HG03095 (cell line): ENCODE measurements at regions not wholly inside any gene's neighbourhood (a gene's known extent, or its start where the extent isn't known, plus 50 kb on each side); places are given as distances from the start of the nearest gene placed in this dataset.
A peak's percentile ranks its signal among the peaks of the same experiment; 100 is the strongest.

Experiments used
- ATAC-seq: cut with Tn5 transposase; IDR thresholded peaks from one replicate; pipeline ENCODE4 v1.9.1; 2021; ENCODE audit warnings: moderate library complexity; ENCODE audit not compliant: unreplicated experiment

DNA sequence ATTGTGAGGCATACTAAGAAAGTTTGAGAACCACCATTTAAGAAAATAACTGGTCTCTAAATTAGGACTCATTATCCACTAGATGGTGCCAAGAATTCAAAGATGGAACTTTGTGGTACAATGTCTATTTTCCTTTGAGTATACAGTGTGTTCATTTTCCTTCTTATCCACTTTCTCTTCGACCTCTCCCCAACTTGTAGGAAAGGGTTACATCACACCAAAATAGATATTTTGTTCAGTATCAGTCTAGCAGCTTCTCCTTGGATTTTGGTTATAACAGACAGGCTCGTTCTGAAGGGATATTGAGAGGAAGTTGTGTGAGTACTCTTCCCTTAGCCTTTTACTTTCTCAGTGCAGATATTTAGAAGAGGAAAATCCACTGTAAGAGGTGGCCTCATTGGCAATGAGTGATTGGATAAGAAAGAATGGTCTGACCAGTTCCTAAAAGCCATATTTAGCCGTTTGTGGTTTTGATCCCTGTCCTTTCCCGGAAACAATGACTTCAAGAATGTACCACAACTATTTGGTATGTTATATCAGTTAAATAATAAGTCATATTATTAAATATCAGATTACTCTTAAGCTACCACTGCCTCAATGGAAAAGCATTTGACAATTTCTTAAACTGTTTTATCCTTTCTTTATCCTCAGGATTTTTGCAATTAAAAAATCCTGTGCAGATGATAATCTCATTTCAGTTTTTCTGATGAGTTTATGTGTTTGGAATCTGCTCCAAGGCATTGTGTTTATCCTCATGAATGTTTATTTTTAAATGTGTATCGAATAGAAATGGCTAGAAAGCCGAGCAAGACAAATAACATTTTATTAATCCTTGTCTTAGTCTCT, 69.0 kb upstream of the GRAMD2B start:
- no peak for ATAC-seq

DNA sequence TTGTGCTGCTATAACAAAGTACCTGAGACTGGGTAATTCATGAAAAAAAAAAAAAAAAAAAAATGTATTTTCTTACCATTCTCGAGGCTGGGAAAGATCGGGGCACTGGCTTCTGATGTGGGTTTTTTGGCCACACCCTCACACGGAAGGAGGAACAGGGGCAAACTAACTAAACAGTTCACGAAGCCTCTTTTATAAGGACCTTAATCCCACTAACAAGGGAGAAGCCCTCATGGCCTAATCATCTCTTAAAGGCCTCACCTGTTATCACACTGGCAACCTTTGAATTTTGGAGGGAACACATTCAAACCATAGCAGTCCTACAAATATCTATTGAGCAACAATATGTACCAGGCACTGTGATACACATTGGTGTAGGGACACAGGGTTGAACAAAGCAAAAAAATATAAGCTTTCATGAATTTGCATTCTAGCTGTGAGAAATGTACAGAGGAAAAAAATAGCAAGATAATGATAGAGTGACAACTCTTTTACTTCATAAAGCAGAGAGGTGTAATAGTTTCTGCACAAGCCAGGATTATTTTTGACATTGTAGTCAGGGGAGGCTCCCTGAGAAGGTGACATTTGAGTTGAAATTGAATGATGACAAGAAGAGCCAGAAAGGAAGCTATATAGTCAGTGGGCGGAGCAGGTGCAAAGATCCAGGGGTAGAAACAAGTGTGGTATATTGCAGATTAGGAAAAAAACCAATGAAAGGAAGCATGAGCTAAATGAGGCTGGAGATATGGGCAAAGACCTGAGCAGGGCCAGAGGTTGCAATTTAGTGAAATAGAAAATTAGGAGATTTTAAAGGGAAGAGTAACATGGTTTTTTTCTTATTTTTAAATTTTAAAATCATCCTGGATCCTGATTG, 68.1 kb upstream of the GRAMD2B start:
- no peak for ATAC-seq

DNA sequence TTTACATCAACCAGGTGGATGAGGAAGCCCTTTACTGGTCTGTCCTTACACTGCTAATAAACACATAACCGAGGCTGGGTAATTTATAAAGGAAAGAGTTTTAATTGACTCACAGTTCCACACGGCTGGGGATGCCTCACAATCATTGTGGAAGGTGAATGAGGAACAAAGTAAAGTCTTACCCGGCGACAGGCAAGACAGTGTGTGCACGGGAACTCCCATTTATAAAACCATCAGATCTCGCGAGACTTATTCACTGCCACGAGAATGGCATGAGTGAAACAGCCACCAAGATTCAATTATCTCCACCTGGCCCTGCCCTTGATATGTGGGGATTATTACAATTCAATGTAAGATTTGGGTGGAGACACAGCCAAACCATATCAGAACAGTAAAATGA, 67.3 kb upstream of the GRAMD2B start:
- ATAC-seq, result peak; percentile 33

DNA sequence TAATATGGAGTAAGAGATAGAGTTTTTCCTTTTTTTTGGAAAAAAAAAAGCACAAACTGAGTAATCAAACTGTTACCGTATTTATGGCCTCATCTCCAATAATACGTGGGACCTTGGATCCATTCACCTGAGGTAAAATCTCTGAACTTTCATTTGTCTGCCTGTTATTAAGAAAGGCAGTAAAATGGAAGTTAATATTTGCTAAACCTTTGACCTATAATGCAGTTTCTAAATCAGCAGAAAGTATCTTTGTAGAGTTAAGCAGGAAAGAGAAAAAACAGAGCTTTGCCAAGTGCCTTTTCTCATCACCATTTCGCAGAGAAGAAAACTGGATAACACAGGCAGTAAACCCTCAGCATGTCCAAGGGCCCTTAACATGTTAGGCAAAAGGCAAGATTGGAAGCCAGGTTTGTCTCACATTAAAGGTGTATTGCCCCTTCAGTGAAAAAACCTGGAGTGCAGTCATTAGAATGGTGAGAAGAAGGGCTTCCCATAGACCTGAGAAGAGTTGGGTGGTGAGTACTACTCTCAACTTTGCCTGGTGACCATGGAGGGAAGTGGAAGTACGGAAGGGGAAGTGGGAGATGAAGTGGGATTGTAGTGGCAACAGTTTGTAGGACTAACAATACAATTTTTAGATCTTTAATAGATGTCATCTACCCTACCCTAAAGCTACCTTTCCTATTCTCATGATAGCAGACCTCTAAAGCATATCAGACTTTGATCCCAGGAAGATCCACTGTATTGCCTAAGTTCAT, 65.4 kb upstream of the GRAMD2B start:
- ATAC-seq, result no peak

DNA sequence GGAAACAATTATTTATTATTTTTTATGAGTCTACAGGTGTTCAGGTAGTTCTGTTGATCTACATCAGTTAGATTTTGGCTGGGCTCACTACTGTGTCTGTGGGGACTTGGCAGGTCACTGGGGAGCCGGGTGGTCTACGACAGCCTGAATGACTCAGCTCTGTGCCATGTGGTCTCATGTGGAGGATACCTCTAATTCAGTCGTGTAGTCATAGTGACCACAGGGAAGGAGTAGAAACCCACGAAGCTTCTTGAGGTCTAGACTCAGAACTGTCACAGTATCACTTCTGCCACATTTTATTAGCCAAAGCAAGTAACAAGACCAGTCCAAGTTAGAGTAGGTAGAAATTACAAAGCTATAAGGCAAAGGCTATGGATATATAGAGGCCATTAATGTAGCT, 64.7 kb upstream of the GRAMD2B start:
- peak; percentile 92 for ATAC-seq

DNA sequence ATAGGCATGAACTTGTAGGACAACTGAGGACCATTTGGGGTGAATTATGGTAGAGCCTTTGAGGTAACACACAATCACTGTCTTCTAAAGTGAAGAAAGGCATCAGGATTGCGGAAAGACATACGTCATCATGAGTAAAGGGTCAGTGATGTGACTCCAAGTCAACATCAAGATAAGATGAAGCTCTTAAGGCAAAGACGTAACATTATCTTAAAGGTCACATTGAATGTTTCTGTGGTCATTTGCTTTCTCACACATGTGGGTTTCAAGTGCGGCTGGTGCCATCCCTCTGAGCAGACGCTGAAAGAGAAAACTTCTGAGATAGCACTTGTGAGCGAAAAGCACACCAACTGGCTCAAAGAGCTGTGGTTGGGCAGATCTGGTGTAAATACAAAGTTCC, 63.3 kb upstream of the GRAMD2B start:
- ATAC-seq, result no peak

DNA sequence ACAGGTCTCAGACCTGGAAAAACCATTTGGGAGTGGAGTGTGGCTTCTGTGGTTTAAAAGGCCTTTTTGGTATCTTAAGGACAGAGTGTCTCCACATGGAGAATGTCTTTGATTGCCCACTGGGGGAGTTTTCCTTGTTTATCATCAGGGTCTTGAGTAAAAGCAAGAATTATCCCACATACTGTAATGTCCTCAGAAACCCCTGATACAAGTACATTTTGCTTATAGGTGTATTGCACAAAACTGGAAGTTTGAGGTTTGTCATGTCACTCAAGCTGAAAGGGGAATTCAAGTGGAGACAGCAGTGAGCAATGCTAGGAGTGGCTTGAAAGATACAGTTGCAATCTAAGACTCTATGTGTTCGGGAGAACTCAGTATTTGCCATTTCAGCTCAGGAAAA, 62.7 kb upstream of the GRAMD2B start:
- no peak for ATAC-seq

DNA sequence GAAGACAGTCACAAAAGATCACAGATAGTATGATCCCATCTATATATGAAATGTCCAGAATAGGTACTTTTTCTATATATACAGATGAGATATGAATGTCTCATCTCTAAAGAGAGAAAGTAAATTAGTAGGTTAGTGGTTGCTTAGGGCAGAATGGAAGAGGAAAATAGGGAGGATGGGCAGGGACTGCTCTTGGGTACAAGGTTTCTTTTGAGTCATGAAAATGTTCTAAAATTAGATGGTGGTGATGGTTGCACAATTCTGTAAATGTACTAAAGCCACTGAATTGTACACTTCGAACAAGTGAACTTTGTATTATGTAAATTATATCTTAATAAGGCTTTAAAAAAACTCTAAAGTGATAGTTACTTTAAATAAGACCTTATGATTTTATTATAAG, 59.6 kb upstream of the GRAMD2B start:
- ATAC-seq, result no peak

DNA sequence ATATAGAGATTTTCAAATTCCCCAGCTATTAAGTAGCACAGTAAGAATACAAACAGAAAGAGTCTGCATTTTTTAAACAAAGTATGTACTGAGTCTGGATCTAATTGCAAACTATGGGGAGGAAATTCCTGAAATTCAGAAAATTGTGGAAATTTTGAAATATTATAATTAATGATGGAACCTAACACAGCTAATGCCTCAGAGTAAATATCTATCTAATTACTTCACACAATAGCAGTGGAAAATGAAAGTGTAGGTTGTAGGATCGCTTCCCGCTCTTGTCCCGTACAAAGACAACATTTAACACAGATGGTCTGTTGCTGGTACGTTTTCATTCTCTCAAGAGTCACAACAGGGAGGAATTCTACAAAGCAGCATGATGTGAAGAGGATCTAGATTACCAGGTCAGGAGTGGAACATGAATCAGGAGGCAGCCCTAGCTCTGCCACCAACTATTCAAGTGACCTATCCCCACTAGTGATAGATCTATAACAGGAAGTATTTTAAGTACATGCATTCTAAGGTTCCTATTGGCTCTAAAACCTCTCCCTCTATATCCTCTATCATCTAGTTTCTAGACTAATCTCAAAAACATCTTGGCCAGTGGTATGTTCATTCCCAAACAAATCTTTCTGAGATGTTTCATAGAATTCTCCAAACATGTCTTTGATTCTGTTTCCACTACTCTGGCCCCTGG, 58.9 kb upstream of the GRAMD2B start:
- no peak for ATAC-seq

DNA sequence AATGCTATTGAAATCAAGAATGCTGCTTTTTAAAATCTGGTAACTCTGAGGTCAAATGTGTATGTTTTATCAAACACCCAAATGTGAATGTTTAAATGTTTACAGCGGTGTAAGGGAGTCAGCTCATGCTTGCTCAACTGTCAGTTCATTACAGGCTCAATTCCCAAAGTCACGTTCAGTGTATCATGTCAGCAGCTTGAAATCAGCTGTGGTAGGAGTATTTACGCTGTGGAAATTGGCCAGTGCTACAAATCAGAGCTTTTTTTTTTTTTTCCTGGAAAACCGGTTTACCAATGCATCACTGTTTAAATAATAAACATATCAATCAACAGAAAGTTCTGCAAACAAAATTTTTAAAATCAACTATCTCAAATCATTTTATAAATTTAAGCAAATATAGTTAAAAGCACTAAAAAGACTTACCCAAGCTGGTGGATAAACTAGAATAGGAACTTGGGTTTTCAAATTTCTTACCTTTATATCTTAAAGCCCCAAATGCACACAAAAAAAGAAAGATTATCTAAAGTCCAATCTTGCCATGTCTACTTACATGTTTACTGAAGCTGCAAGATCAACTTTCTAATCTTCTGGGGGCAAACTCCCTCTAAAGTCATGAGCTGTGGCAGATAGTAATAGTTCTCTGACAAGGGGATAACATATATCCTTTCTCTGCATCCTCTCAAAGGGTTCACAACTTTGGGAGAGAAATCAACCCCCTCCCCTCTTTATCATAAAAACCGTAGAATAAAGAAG, 57.6 kb upstream of the GRAMD2B start:
- no peak for ATAC-seq

DNA sequence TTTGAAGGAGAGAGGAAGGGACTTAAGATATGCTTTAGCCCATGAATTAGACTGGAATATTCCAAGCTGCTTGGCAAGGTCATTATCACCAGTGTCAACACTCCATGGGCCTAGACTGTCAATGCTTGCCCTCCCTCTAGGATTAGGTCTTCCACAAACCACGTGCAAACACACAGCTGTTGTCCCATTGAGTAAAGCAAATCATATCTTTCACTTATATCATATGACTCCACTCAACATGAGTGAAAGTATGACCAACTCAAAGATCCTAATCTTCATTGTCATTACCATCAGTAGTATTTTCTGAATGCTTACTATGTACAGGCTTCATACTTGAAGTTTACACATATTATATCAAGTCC, 57.0 kb upstream of the GRAMD2B start:
- ATAC-seq, result no peak

DNA sequence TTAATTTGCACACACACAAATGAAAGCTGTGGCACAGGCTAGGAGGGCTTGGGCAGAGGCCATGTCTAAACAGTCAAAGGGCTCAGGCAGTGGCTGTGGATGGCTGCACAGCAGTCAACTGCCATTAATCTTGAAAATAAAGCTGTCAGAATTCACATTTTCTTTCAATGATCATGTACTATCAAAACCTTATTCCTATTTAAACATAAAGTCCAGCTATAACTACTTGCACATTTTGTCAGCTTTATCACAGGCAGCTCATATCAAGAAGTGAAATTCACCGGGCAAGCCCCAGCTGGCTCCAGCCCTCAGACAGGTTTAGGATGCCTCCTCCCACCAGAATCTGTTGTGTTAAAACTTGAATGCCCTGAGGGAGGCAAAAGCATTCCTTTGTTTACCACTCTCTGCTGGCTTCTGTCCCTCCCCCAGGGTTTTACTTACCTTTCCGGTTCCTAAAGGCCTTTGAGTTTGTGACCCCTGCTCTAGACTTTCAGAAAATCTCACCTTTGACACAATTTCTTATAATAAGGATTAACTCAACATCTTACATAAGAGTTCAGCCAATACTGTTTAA, 54.9 kb upstream of the GRAMD2B start:
- ATAC-seq, result no peak

DNA sequence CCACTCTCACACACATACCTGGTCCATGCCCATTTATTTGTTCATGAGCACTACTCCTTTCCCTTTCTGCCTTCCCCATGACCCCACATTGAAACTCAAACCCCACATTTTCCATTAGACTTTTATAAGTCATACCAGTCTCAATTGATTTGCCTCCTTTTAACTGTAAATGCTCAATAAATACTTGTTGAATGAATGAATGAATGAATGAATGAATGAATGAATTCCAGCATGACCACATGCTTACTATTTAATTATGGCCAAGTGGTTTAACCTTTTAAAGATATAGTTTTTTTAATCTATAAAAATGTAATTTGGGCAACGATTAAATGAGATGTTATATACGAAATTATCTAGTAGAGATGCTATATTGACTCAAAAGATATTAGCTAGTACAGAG, 54.1 kb upstream of the GRAMD2B start:
- no peak for ATAC-seq

DNA sequence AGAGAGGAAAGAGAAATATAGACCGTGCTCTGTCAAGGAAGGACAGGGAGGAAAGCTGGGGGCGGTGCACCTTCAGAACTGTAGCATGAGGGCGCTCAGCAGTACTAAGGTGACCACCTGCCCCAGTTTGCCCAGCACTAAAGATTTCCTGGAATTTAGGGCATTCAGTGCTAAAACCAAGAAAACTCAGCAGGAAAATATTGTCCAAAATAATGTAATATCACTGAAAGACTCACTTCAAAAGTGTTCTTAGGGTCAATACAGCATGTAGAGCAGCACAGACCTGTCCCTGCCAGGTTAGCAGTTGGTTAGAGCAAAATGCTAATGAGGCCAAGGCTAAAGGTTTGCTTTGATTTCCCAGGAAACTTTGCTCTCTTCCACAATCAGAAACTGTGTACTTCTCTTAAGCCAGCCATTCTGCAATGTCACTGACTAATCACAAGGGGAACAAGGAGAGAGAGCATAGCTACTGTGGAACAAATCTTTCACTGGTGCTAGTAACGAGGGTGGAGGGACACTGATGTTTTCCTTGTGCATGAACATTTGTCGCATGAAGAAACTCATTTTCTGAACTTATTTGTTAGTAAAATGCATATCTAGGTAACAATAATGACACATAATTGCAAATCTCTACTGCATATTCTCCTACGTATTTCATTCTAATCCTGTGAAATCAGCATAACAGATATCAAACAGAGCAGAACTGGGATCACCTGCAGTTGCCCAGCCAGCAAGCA, 53.0 kb upstream of the GRAMD2B start:
- no peak for ATAC-seq

DNA sequence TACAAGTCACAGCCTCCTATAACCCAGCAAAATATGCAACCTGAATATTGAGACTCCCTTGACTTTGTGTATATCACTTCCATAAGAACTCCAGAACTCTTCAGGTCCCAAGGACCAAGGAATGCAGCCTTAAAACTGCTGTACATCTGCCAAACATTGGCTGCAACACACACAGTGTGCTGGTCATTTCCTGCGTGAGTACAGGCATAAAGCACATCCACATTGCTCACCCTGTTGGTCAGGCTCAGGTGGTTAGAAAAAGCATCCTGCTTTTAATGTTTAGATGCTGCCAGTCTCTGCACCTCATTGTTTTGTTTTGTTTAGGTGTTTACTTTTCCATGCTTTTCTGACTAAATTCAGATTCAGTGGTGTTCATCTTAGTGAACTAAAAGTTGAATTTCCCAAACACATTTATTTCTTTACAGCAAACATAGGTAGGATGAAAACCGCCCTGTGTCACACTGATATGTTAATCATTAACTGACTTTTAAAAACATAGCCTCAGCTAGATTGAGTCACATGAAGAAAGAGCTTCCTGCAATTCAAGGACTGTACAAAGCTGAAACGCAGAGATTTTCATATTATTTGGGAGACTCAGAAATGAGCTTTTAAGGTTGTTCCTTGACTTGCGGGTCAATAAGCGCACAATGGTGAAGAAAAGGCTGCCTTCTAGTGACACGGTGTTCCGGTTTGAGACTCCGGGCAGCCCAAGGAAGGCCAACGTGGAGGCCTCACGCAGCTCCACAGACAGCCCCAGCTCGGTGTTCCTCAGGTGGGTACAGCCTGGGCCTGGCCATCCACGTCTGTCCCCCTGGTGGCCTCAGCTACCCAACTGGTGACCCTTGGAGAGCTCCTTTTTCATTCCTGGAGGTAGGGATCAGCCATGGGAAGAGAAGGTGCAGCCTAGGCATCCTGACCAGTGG, 52.2 kb upstream of the GRAMD2B start:
- ATAC-seq, result no peak

DNA sequence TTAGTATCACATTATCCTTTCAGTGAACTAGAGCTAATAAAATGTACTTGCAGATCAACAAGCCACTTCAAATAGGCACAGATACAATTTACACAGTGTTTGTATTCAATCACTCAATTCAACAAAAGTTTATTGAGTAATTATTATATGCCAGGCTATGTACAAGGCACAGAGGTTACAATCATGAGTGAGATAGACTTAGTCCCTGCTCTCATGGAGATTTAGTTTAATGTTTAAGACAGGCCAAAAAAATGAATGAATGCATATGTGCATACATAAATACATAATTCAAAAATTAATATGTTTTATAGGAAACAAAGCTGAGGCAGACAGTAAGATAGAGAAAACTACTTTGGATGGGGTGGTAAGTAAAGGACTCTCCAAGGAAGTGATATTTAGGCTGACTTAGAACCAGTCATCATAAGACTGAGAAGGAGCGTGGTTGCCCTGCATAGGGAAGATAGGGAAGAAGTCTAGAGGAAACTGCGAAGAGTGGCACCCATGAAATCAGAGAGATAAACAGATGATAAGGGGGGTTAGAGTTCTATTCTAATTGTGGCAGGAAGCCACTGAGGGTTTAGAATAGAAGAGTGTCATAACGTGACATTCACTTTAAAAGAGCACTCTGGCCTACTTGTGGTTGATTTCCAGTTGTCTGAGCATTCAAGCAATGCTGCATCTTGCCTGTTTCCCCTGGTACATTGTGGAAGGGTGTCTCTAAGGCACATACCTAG, 49.7 kb upstream of the GRAMD2B start:
- ATAC-seq, result no peak
